Amygdala (tissue), 56 donors: ENCODE measurements at regions not wholly inside any gene's neighbourhood (a gene's known extent, or its start where the extent isn't known, plus 50 kb on each side); places are given as distances from the start of the nearest gene placed in this dataset.

Experiments
- DNase-seq, 56 donors: peaks; one replicate each; lab custom pipeline; 2025; lab: John Stamatoyannopoulos, UW

DNA sequence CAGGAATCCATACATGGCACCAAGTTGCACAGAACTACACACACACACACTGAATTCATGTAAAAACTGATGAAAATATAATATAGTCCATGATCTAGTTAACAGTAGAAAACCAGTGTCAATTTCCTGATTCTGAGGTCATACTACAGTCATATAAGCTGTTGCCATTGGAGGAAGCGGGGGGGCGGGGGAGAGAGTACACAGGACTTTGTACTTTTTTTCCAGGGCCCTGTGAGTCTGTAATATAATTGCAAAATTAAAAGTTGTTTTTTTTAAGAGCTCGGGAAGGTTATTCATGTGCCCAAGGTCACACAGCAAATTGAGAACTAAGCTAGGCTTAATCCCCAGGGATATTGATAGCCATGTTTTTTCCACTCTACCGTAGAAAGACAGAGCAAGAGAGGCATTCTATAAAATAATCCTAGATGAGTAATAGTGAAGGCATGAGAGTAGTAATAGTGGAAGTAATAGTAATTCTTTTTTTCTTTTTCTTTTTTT is 312.3 kb downstream of the MN1 start:
- no peak for DNase-seq

DNA sequence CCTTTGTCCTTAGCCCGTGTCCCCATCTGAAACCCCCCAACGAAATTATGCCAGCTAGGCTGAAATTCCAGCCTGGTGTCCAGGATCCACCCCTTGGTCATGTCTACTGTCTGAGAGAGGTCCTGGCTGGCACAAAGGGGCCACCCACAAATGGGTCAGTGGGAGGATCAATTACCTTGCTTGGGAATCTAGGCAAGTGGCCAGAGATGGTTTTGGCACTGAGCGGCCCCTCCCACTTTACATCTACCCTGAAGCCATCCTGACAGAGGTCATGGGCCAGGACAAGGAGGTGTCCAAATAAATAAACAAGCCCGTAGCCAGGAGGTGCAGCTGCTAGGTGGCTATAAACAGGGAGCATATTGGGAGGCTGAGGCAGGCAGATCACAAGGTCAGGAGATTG is 311.5 kb downstream of the MN1 start:
- no peak for DNase-seq

DNA sequence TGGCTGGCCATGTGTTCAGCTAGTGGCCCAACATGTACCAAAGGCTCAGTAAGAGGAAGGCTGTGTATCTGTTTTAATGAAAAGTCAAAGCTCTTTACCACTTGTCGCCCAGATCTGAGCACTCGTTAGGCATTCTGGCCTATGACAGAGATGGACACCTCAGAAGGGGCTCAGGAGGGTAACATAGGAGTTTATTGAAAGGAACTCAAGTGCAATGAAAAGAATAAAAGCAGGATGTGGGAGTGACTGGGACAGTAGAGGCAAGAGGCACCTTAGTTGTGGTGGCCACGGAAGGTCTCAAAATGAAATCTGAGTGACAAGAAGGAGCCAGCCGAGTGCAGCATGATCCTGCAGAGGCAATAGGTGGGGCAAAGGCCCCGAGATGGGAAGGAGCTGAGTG is 309.7 kb downstream of the MN1 start:
- no peak for DNase-seq

DNA sequence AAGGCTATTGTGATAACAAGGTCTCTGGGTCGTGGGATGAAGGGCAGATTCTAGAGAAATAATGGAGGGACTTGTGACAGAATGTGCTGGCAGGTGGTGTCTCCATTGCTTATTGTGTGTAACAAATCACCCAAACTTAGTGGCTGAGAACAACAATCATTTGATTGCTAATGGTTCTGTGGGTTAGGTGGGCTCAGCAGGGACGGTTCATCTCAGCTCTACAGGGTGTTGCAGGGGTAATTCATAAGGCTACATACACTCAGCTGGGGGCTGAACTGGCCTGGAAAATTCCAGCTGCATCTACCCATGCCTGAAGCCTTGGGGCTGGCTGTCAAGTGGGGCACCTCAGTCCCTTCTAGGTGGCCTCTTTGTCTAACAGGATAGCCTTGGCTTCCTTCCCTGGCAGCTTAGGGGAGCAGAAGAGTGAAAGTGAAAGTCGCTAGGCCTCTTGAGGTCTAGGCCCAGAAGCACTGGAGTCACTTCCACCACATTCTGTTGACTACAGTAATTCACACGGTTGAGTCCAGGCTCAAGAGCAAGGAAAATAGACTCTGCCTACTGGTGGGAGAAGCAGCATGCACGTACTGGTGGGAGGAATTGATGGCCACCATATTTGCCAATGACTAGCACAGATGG is 308.9 kb downstream of the MN1 start:
- DNase-seq = no peak

DNA sequence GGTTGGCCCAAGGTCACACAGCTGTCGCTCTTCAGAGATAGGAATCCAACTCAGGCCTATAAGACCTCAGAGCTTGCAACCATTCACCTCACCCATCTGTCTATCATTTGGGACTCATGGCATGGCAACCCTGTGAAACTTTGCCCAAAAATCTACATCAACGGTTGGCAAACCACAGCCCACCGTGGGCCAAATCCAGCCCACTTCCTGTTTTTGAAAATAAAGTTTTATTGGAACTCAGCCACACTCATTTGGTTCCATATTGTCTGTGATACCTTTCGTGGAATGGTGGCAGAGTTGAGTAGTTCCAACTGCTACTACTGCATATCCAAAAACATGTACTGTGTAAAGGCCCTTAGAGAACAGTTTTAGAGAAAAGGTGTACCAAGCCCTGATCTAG is 307.8 kb downstream of the MN1 start:
- no peak for DNase-seq

DNA sequence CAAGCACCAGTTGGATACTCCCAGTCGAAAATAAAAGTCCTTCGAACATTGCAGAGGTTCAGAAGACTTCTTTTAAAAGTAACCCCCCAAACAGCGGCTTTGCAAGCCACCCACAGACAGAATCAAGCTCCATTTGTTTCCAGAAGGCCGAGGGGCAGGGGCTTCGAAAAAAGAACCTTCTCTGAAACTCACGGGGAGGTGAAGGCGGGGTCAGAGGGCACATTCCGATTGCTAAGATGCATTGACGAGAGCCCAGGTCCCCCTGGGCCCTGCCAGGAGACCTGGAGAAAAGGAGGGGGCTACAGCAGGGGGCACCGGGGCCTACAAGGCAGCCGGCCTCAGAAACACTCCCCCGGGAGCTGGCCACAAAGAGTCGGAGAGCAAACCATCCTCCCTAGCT is 306.8 kb downstream of the MN1 start:
- no peak for DNase-seq

DNA sequence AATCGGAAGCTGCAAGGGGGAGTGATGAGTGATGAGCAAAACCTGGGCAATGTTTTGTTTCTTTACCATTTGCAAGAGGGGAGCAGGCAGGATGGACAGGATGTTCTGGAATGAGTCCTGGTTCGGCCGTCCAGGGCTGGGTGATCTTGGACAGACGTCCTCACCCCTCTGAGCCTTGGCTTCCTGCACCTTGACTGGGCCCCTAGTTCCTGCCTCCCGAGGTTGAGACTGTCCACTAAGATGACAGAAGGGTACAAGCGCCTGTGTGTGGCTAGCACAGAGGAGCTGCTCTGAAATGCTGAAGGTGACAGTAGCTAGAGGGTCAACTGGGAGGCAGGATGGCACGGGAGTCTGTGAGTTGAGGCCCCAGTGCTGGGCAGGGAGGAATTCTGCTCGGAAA is 306.2 kb downstream of the MN1 start:
- DNase-seq = no peak

DNA sequence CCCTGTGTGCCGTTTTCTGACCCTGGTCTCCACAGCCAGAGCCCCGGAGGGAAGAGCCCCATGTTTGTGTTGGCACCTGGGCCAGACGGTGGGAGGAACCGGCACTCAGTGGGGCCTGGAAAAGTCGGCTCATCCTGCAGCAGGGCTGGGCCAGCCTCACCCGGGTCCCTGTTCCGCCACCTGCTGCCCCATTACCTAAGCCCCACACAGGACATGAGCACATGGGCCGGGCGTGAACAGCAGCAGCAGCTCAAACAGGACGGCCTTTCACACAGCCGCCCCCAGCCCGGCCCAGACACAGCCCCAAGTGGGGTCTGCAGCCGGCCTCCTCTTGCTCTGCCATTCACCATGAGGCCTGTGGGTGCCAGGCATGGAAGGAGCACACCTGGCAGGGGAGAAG is 302.4 kb downstream of the MN1 start:
- DNase-seq = no peak

DNA sequence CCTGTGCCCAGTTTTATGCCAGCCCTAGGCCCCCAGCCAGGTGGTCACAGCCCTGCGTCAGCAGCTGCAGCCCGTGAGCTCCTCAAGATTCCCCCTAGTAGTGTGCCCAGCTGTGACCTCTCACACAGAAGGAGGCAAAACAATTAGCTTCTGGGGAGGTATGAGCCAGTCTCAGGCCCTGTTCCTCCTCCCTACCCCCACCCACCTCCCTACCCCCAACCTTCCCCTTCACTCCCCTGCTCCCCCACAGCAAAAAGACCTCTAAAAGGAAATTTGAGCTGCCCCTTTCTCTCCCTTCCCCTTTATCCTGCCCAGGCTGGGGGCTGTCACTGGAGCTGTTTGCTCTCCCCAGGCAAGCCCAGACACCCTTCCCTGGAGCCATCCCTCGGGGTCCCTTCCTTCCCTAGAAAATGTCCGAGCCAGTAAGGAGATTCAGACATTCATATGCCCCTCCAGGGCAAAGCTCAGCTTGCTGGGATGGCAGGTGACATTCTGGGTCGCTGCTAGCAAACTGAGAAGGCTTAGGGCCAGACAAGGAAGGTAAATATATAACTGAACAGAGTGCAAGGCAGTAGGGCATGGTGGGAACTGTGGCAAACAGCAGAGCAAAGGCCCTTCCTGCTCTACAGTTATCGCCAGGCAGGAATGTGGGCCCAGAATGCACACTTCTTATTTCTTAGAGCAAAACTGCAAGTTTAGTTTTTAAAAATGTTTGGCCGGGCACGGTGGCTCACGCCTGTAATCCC is 300.2 kb downstream of the MN1 start:
- no peak for DNase-seq

DNA sequence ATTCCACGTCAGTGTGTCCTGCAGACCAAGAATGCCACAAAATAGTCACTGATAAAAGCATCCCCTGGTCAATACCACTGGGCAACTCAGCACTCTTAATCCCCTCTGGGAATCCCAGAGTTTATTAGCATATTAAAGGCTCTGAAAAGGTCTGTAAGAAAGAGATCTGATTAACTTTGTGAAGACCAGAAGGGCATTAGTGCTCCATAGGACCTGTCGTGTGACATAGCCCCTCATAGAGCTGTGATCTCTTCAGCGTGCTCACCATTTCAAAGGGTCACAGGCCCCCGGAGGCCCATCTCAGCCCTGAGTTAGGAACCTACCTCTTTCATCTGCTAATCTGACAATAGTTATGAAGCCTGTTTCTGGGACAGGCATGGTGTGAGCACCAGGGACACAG is 299.2 kb downstream of the MN1 start:
- DNase-seq = no peak

DNA sequence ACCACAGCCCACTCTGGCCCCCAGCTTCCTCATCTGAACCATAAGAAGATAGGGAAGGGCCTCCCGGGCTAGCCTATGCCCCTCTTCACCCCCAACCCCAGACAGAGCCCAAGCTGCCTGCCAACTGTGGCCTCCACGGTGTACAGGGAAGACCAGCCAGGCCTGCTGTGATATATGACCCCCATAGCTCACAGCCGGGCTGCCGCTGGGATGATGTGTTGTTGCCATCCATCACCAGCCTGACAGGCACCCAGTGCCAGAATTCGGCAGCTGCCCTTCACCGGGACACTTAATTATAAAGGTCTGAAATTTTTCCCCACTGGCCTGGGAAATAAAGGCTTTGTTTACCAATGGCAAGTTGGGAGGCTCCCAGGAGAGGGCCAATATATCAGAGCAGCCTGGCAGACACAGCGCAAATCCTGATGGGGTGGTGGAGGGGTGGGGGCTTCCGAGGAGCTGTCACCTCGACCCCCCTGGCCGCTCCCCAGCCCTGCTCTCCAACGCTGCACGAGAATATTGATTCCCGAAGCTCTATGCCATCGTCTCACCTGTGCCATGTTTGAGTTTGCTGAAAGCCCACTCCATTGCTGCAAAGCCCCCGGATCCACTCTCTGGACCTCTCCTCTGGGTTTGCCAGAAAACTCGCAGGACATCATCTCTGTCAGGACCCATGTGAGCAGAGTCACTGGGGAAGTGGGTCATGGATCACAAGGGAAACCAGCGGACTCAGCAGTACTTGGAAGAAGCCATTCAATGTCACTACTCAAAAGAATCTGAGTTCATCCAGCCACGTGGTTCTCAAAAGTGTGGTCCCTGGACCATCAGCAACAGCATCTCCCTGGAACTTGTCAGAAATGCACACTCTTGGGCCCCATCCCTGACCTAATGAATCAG is 296.9 kb downstream of the MN1 start:
- no peak for DNase-seq

DNA sequence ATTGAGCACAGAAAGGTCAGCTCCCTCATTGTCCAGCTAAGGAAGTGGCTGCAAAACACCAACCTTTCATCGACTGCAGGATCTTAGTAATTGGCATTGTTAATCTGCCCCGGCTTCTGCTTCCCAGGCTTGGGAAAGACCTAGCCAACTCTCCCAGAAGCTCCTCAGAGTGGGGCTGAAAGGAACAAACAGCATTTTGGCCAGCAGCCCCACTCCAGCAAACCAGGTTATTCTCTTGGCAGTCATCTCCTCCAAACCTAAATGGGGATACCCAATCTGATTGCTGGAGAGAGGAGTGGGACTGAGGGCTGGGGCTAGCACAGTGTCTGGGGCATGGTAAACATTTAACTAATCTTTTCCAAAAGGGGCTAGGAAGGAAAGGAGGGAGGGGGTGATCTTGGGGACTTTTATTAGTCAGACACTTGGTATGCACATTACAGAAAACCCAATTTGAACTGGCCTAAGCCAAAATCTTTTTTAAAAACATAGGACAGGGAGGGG is 294.4 kb downstream of the MN1 start:
- DNase-seq = peak in 1 of 56 donors; percentile 13

DNA sequence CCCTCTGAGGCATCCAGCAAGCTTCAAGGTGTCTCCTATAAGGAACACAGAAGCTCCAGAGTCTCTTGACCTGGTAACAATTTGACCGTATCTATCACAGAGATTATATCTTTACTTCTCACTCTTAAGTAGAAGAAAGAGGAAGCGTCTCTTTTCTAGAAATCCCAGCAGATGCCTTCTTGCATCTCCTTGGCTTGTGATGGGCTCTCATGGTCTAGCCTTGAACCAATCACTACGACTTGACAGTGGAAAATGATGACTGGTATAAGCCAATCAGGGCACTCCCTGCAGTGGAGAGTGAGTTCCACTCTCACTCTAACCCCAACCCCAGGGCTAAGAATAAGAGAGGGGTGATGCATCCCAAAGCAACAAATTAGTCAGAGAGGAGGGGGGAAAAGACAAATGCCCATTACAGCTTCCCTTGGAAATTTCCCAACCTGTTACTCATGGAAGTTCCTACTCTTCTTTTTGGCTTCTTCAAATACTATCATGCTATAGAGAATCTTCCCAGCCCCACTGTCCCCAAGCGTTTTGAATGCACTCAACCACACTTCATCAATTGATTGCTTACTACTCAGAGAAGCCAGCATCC is 293.5 kb downstream of the MN1 start:
- DNase-seq = no peak

DNA sequence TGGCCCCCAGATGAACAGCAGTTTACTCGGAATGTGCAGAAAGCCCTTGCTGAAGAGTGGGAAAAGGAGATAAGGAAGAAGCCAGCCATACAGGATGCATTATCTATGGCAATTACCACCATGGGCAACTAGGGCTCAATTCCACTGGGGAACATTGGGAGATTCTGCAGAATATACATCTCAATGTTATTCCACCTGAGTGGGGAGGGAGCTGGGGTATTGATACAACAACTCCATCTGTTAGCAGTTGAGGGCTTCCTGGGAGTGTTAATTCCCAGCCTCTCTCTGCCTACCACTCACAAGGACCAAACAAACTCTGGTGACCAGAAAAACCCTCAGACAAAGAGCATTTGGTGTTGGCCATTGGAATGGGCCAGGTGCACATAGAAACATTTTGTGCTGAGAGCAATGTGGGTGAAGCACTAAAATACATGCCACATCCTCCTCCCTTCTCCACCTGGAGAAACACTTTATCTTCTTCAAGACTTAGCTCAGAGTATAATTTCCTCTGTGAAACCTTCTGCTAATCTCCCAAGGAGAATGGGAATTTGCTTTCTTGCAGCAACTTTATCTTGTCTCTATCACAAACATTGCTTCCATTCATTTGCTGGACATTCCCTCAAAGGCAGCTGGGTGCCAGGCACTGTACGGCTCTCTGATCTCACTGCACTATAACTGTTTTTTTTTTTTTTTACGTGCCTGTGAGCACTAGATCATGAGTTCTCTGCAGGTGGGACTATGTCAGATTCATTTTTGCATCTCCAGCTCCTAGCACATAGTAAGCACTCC is 292.2 kb downstream of the MN1 start:
- DNase-seq = no peak

DNA sequence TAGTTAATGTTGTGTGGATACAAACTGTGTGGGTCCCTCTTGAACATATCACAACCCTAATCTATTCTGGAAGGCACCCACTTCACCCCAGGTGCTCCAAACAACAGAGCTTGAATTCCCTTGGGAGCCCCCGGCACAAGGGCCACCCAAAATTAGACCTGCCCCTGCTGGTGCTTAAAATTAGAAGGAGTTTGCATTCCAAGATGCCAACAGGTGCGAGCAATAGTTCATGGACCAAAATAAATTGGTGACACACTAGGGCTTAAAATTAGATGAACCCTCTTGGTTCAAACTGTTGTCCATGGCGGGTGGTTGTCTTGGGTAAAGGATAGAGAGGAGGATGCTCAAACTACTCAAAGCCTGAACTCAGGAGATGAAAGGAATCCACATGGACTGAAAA is 291.5 kb downstream of the MN1 start:
- no peak for DNase-seq

DNA sequence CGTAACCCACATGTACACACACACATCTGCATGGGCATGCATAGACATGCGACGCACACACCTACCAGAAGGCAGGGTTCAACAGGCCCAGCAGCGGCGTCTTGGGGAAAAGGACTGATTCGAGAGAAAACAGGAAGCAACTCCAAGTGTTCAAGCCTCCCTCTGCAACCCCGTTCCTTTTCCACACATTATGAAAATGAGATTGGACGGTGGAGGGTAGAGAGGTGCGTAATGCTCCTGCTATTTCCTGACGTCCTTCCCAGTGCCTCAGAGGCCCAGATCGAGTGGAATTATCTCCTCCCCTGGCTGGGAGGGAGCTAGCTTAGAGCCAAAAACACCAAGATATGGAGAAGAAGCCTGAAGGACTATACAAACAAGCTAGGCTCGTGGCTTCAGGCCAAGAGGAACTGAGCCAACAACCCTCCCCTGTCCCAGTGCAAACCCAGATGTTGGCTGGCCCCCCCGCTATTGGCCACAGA is 289.2 kb downstream of the MN1 start:
- DNase-seq = peak in 2 of 56 donors; percentile 2 to 9

DNA sequence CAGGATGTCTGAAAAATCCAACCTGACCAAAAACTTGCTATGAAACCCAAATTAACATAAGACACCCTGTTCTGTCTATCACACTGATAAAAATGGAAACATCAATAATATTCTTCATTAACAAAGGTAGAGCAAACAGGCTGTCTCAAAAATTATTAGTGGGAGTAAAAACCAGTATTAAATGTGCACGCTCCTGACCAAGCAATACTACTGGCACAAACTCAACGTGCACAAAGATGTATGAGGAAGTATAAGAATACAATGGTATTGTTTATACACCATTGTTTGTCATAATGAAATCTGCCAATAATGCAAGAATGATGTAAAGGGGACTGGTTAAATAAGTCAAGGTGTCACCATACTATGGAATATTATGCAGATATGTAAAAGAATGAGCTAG is 288.5 kb downstream of the MN1 start:
- DNase-seq = no peak

DNA sequence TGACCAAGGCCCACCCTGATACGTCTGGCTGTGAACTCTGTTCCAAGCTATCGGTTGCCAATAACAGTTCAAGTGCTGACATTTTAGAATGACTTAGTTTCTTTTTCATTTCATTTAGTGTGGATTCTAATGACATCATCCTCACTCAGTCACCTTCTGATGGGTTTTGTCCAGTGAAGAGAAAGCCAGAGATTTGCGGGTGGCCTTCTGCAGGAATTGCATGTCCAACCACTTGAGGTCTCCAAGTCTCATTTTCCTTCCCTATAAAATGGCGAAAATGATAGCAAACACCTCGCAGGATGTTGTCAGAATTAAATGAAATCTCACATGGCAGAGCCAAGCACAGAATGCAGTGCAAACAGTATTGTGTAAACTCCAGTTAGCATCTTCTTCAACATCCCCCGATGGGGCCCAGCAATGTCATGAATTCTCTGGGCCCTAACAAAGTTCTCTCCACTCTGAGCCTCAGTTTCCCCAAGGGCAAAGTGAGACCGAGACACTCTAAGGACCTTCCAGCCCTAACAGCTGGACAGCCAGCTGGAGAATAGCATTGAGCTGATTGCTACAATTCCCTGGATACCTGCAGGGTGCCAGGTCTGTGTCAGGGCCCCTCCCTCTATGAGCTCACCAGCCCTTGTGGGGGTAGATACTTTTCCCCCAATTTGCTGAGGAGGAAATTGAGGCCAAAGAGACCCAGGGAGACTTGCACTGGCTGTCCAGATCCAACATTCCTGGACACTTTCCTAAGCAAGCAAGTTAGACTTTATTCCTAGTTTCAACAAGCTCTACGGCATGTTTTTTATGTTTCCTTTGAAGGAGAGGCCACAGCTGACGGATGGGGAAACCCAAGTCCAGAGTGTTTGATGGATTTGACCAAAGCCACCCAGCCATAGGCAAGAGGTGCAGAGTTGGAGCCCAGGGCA is 286.7 kb downstream of the MN1 start:
- no peak for DNase-seq
